Embryonic facial prominence (tissue), 1 donor: ENCODE measurements at regions not wholly inside any gene's neighbourhood (a gene's known extent, or its start where the extent isn't known, plus 50 kb on each side); places are given as distances from the start of the nearest gene placed in this dataset.
"Not testable (repeated sequence)": the region's sequence is repeated elsewhere in the genome, so short reads cannot be mapped to it uniquely, and the experiment has no call there.

Experiments used
- DNase-seq: peaks from one replicate; pipeline ENCODE4 v3.0.0-alpha.2; 2016; ENCODE audit errors: extremely low spot score

- DNase-seq, result no peak
Observed at GRCh38 chr15:24733659-24734058, 58.1 kb downstream of the NPAP1 start.

GRCh38 chr15:24734396-24734795 is 58.8 kb downstream of the NPAP1 start:
- DNase-seq, result no peak

GRCh38 chr15:24745290-24745689 is 69.7 kb downstream of the NPAP1 start:
- no peak for DNase-seq

GRCh38 chr15:24746094-24746493 is 70.5 kb downstream of the NPAP1 start:
- no peak for DNase-seq

- no peak for DNase-seq
Observed at GRCh38 chr15:24747376-24747775, 71.8 kb downstream of the NPAP1 start.

- no peak for DNase-seq
Observed at GRCh38 chr15:24748812-24749439, 73.4 kb downstream of the NPAP1 start.

GRCh38 chr15:24752354-24752753 is 76.8 kb downstream of the NPAP1 start:
- DNase-seq, result no peak

- DNase-seq, result no peak
Observed at GRCh38 chr15:24756101-24756500, 80.5 kb downstream of the NPAP1 start.

- no peak for DNase-seq
Observed at GRCh38 chr15:24760066-24760465, 84.5 kb downstream of the NPAP1 start.

GRCh38 chr15:24761704-24762302 is 86.2 kb downstream of the NPAP1 start:
- no peak for DNase-seq

GRCh38 chr15:24763891-24764290 is 88.3 kb downstream of the NPAP1 start:
- DNase-seq, result no peak

- no peak for DNase-seq
Observed at GRCh38 chr15:24764375-24765171, 89.0 kb downstream of the NPAP1 start.

- no peak for DNase-seq
Observed at GRCh38 chr15:24766511-24767133, 91.0 kb downstream of the NPAP1 start.

- DNase-seq, result no peak
Observed at GRCh38 chr15:24772266-24772665, 96.7 kb downstream of the NPAP1 start.

GRCh38 chr15:24772686-24773373 is 97.3 kb downstream of the NPAP1 start:
- peak; percentile 87 for DNase-seq

- DNase-seq, result no peak
Observed at GRCh38 chr15:24777307-24777706, 101.7 kb downstream of the NPAP1 start.

- no peak for DNase-seq
Observed at GRCh38 chr15:24784506-24784905, 108.9 kb downstream of the NPAP1 start.

- no peak for DNase-seq
Observed at GRCh38 chr15:24786347-24786746, 110.8 kb downstream of the NPAP1 start.

- DNase-seq, result not testable (repeated sequence)
Observed at GRCh38 chr15:24802624-24803023, 127.0 kb downstream of the NPAP1 start.

- DNase-seq, result no peak
Observed at GRCh38 chr15:24819680-24820079, 135.1 kb upstream of the SNRPN start.

- no peak for DNase-seq
Observed at GRCh38 chr15:24823473-24823872, 131.3 kb upstream of the SNRPN start.

GRCh38 chr15:24832282-24832681 is 122.5 kb upstream of the SNRPN start:
- DNase-seq, result no peak
